Activated CD4-positive, alpha-beta T cell treated with anti-CD3 and anti-CD28 coated beads, Interleukin-2, amount 50 U/mL, for 4 hours (primary cell): ENCODE measurements at regions not wholly inside any gene's neighbourhood (a gene's known extent, or its start where the extent isn't known, plus 50 kb on each side); places are given as distances from the start of the nearest gene placed in this dataset.

ENCODE experiments used
- DNase-seq, 2 experiments: peaks; one replicate each; pipeline ENCODE4 v3.0.0-alpha.2; 2020

- DNase-seq: no peak
Measured at GRCh38 chr10:131724169-131724545, 176.7 kb upstream of the PPP2R2D start.

GRCh38 chr10:131724891-131725580 lies 175.8 kb upstream of the PPP2R2D start:
- no peak for DNase-seq

GRCh38 chr10:131725581-131726069 lies 175.2 kb upstream of the PPP2R2D start:
- no peak for DNase-seq

GRCh38 chr10:131726076-131726880 lies 174.5 kb upstream of the PPP2R2D start:
- no peak for DNase-seq

- DNase-seq: no peak
Measured at GRCh38 chr10:131726967-131727366, 173.8 kb upstream of the PPP2R2D start.

- no peak for DNase-seq
Measured at GRCh38 chr10:131727560-131727959, 173.2 kb upstream of the PPP2R2D start.

- no peak for DNase-seq
Measured at GRCh38 chr10:131728286-131729228, 172.3 kb upstream of the PPP2R2D start.

GRCh38 chr10:131729361-131729760 lies 171.4 kb upstream of the PPP2R2D start:
- DNase-seq: no peak

GRCh38 chr10:131729938-131730660 lies 170.7 kb upstream of the PPP2R2D start:
- DNase-seq: no peak

- DNase-seq: no peak
Measured at GRCh38 chr10:131730771-131731497, 169.9 kb upstream of the PPP2R2D start.

GRCh38 chr10:131731780-131732630 lies 168.8 kb upstream of the PPP2R2D start:
- no peak for DNase-seq

GRCh38 chr10:131732631-131733127 lies 168.1 kb upstream of the PPP2R2D start:
- DNase-seq: no peak

GRCh38 chr10:131733596-131733995 lies 167.2 kb upstream of the PPP2R2D start:
- no peak for DNase-seq

GRCh38 chr10:131735577-131735976 lies 165.2 kb upstream of the PPP2R2D start:
- no peak for DNase-seq

- no peak for DNase-seq
Measured at GRCh38 chr10:131736321-131736980, 164.4 kb upstream of the PPP2R2D start.

GRCh38 chr10:131737543-131738395 lies 163.0 kb upstream of the PPP2R2D start:
- DNase-seq: no peak

- DNase-seq: no peak
Measured at GRCh38 chr10:131738396-131738735, 162.4 kb upstream of the PPP2R2D start.

- no peak for DNase-seq
Measured at GRCh38 chr10:131739206-131739605, 161.6 kb upstream of the PPP2R2D start.

GRCh38 chr10:131742500-131742951 lies 158.3 kb upstream of the PPP2R2D start:
- no peak for DNase-seq
